ENCODE measurements at regions not wholly inside any gene's neighbourhood (a gene's known extent, or its start where the extent isn't known, plus 50 kb on each side); places are given as distances from the start of the nearest gene placed in this dataset.

GRCh38 chr1:217238945-217239344 is 391.9 kb downstream of the GPATCH2 start:
- Histone ChIP-seq H3K9ac (ENCODE audit: low read depth, low read length, poor library complexity, severe bottlenecking) (no peak overlapping the region), H3K4me2 (ENCODE audit: low read depth, low read length, poor library complexity, severe bottlenecking) (no peak overlapping the region), H3K9me2 (replicated peaks; ENCODE audit: low read depth, low read length) (no peaks in the 10 kb centered on the region), H2AFZ (ENCODE audit: low read length) (no peak overlapping the region), H4K20me1 (ENCODE audit: insufficient read depth, low read length, poor library complexity, severe bottlenecking) (no peaks in the 10 kb centered on the region), H3K27me3 (ENCODE audit: insufficient read depth, low read length, poor library complexity, severe bottlenecking) (no peaks in the 10 kb centered on the region), H3K9me3 (ENCODE audit: insufficient read depth, low read depth, low read length) (no peaks in the 10 kb centered on the region; the same call in 1 of the 2 replicates), H3K4me3 (ENCODE audit: low read length, poor library complexity, severe bottlenecking) (no peak overlapping the region), H3F3A (ENCODE audit: low read depth) (no peaks in the 10 kb centered on the region), H3K79me2 (ENCODE audit: insufficient read depth, low read length) (no peaks in the 10 kb centered on the region), H3K4me1 (ENCODE audit: insufficient read depth, low read length, poor library complexity, severe bottlenecking) (no peaks in the 10 kb centered on the region), H3K36me3 (ENCODE audit: insufficient read depth, low read length) (no peaks in the 10 kb centered on the region)
- TF ChIP-seq EZH2phosphoT487 (IDR thresholded peaks at IDR 0.05; ENCODE audit: borderline replicate concordance) (no peak), CTCF (conservative IDR thresholded peaks at IDR 0.05; ENCODE audit: low read length) (no peak)

DNA sequence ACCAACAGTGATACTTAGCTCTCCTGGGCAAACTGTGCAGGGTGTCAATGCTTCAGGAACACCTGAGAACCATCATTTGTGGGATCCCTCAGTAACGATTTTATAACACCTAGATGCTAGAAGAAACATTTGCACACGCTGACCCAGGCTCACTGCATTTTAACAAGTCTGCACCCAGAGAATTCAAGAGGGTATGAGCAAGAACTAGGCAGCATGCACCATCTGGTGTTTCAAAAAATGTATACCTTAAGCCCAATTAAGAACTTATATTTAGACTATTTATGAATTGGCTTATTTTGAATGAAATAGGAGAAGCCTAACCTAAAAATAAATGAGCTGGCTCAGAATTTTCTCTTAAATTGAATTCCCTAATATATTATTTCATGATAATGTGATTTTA is 400.5 kb downstream of the GPATCH2 start:
- no peak for TF ChIP-seq CTCF (conservative IDR thresholded peaks at IDR 0.05; ENCODE audit: low read length)
- TF ChIP-seq EZH2phosphoT487 (IDR thresholded peaks at IDR 0.05; ENCODE audit: borderline replicate concordance): no peak
- H3K4me1 ChIP-seq (ENCODE audit: insufficient read depth, low read length, poor library complexity, severe bottlenecking): no peaks in the 10 kb centered on the region
- no peaks in the 10 kb centered on the region for H3K36me3 ChIP-seq (ENCODE audit: insufficient read depth, low read length)
- no peak overlapping the region for H3K4me3 ChIP-seq (ENCODE audit: low read length, poor library complexity, severe bottlenecking)
- no peaks in the 10 kb centered on the region for H3F3A ChIP-seq (ENCODE audit: low read depth)
- no peak overlapping the region for H3K9ac ChIP-seq (ENCODE audit: low read depth, low read length, poor library complexity, severe bottlenecking)
- no peaks in the 10 kb centered on the region for H4K20me1 ChIP-seq (ENCODE audit: insufficient read depth, low read length, poor library complexity, severe bottlenecking)
- H3K27me3 ChIP-seq (ENCODE audit: insufficient read depth, low read length, poor library complexity, severe bottlenecking): no peaks in the 10 kb centered on the region
- no peaks in the 10 kb centered on the region for H3K9me3 ChIP-seq (ENCODE audit: insufficient read depth, low read depth, low read length)
- H3K79me2 ChIP-seq (ENCODE audit: insufficient read depth, low read length): no peaks in the 10 kb centered on the region
- no peak overlapping the region for H2AFZ ChIP-seq (ENCODE audit: low read length)
- H3K4me2 ChIP-seq (ENCODE audit: low read depth, low read length, poor library complexity, severe bottlenecking): no peak overlapping the region
- no peaks in the 10 kb centered on the region for H3K9me2 ChIP-seq (replicated peaks; ENCODE audit: low read depth, low read length)

DNA sequence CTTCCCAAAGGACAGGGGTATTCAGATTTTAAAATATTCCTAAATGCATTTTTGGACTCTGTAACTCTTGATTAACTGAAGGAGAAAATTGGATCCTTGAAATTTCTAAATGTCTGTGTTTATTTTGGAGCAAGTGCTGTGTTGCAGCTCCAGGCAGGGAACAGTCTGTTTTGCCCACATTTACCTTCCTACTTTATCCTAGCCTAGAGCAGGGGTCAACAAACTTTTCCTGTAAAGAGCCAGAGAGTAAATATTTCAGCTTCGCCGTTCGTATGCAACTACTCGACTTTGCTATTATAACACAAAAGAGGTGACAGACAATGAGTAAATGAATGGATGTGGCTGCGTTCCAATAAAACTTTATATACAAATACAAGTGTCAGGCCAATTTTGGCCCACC is 402.2 kb downstream of the GPATCH2 start:
- no peaks in the 10 kb centered on the region for H3K9me2 ChIP-seq (replicated peaks; ENCODE audit: low read depth, low read length)
- H4K20me1 ChIP-seq (ENCODE audit: insufficient read depth, low read length, poor library complexity, severe bottlenecking): no peaks in the 10 kb centered on the region
- H3K9me3 ChIP-seq (ENCODE audit: insufficient read depth, low read depth, low read length): no peaks in the 10 kb centered on the region
- no peaks in the 10 kb centered on the region for H3K4me1 ChIP-seq (ENCODE audit: insufficient read depth, low read length, poor library complexity, severe bottlenecking)
- no peak overlapping the region for H3K4me2 ChIP-seq (ENCODE audit: low read depth, low read length, poor library complexity, severe bottlenecking)
- no peaks in the 10 kb centered on the region for H3K36me3 ChIP-seq (ENCODE audit: insufficient read depth, low read length)
- H2AFZ ChIP-seq (ENCODE audit: low read length): no peak overlapping the region
- H3K79me2 ChIP-seq (ENCODE audit: insufficient read depth, low read length): no peaks in the 10 kb centered on the region
- H3K9ac ChIP-seq (ENCODE audit: low read depth, low read length, poor library complexity, severe bottlenecking): no peak overlapping the region
- TF ChIP-seq CTCF (conservative IDR thresholded peaks at IDR 0.05; ENCODE audit: low read length): no peak
- no peak for TF ChIP-seq EZH2phosphoT487 (IDR thresholded peaks at IDR 0.05; ENCODE audit: borderline replicate concordance)
- H3F3A ChIP-seq (ENCODE audit: low read depth): no peaks in the 10 kb centered on the region
- H3K27me3 ChIP-seq (ENCODE audit: insufficient read depth, low read length, poor library complexity, severe bottlenecking): no peaks in the 10 kb centered on the region
- no peak overlapping the region for H3K4me3 ChIP-seq (ENCODE audit: low read length, poor library complexity, severe bottlenecking)

All from Loucy (cell line).